GM19099 (cell line): ENCODE measurements at regions not wholly inside any gene's neighbourhood (a gene's known extent, or its start where the extent isn't known, plus 50 kb on each side); places are given as distances from the start of the nearest gene placed in this dataset.

Experiments
- POLR2A ChIP-seq: IDR thresholded peaks from 3 replicates; pipeline ENCODE4 v1.6.1; 2011; ENCODE audit warnings: low read depth; ENCODE audit not compliant: insufficient read length; ENCODE audit errors: extremely low read depth

- TF ChIP-seq POLR2A = no peak
Observed at GRCh38 chr15:62625429-62626033, 417.0 kb upstream of the TPM1 start.

- no peak for TF ChIP-seq POLR2A
Observed at GRCh38 chr15:62626903-62627302, 415.6 kb upstream of the TPM1 start.

GRCh38 chr15:62631076-62631724, 411.3 kb upstream of the TPM1 start:
- TF ChIP-seq POLR2A = no peak

- no peak for TF ChIP-seq POLR2A
Observed at GRCh38 chr15:62636823-62637573, 405.5 kb upstream of the TPM1 start.

- no peak for TF ChIP-seq POLR2A
Observed at GRCh38 chr15:62637574-62637897, 405.0 kb upstream of the TPM1 start.

GRCh38 chr15:62637950-62638619, 404.5 kb upstream of the TPM1 start:
- no peak for TF ChIP-seq POLR2A

GRCh38 chr15:62639432-62639831, 403.1 kb upstream of the TPM1 start:
- TF ChIP-seq POLR2A = no peak

- no peak for TF ChIP-seq POLR2A
Observed at GRCh38 chr15:62639906-62640605, 402.5 kb upstream of the TPM1 start.

GRCh38 chr15:62641825-62642224, 400.7 kb upstream of the TPM1 start:
- no peak for TF ChIP-seq POLR2A

- no peak for TF ChIP-seq POLR2A
Observed at GRCh38 chr15:62643572-62643971, 399.0 kb upstream of the TPM1 start.

- no peak for TF ChIP-seq POLR2A
Observed at GRCh38 chr15:62644216-62644888, 398.2 kb upstream of the TPM1 start.

GRCh38 chr15:62644889-62645742, 397.4 kb upstream of the TPM1 start:
- no peak for TF ChIP-seq POLR2A

GRCh38 chr15:62647202-62647842, 395.2 kb upstream of the TPM1 start:
- TF ChIP-seq POLR2A = no peak
